Fibroblast of peridontal ligament (primary cell): ENCODE measurements at regions not wholly inside any gene's neighbourhood (a gene's known extent, or its start where the extent isn't known, plus 50 kb on each side); places are given as distances from the start of the nearest gene placed in this dataset.
"Not testable (repeated sequence)": the region's sequence is repeated elsewhere in the genome, so short reads cannot be mapped to it uniquely, and the experiment has no call there.

Source experiments
- DNase-seq: peaks from one replicate; pipeline ENCODE4 v3.0.0-alpha.2; 2010; ENCODE audit errors: extremely low read depth

DNA sequence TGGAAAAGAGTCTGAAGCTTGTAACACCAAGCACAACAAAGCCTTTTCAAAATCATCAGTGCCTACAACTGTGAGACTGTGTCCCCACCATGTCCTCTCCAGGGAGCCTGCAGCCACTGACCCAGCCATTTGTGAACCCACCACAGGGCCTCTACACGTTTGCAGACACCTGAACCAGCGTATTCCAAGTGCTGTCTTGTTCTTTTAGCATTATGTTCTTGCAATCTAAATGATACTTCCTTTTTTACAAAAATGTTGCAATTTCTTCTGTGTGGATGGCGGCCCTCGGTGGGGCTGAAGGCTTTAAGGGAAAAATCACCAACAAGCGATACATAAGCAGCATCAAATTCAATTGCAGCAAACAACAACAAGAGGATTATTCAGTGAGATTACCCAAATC, 403.2 kb upstream of the MGMT start:
- DNase-seq: no peak

DNA sequence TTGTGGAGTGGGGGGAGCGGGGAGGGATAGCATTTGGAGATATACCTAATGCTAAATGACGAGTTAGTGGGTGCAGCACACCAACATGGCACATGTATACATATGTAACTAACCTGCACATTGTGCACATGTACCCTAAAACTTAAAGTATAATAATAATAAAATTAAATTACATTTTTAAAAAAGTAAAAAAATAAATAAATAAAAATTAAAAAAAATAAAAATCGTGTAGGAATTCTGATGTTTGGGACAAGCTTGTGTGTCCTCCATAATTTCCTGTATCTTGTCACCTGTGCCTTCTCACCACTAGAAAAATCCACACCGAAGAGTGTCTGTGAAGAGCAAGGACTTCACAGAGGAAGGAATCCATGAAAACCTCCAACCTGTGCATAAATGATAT, 400.5 kb upstream of the MGMT start:
- DNase-seq: not testable (repeated sequence)

DNA sequence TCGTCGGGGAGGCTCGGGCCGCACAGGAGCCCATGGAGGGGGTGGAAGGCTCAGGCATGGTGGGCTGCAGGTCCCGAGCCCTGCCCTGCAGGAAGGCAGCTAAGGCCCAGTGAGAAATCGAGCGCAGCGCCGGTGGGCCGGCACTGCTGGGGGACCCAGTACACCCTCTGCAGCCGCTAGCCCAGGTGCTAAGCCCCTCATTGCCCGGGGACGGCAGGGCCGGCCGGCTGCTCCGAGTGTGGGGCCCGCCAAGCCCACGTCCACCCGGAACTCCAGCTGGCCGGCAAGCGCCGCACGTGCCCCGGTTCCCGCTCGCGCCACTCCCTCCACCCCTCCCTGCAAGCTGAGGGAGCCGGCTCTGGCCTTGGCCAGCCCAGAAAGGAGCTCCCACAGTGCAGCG, 395.6 kb upstream of the MGMT start:
- DNase-seq: not testable (repeated sequence)

DNA sequence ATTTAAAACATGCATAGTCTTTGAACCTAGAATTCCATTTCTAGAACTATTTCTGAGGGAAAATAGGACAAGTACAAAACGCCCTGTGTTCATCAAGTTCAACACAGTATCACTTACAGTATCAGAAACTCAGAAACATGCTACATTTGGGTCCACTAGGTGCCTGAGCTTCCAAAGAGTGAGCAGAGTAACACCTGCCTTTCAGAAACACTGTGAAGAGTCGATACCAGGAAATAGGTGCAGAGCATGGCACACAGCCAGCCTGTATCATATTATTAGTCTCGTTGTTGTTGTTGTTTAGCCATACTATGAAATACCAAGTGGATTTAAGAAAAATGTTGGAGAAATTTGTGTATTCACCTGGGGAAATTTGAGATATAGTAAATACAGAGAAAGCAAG, 392.1 kb upstream of the MGMT start:
- no peak for DNase-seq

DNA sequence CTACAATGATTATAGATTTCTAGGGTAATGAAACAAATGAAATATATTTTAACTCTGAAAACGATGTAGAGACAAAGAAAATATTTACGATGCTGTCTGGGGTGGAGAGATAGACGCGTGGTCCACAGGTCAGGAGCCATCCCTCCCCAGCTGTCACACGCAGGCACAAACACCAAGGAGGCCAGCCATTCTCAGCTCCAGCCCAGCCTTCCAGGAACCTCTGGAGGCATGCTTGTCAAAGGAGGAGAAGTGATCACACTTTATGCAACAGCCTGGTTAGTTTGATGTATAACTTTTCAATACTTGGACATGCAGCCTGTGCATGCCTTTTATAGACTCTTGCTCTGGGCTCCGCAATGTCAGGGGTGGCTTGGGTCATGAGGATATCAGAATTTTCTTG, 391.5 kb upstream of the MGMT start:
- DNase-seq: no peak

DNA sequence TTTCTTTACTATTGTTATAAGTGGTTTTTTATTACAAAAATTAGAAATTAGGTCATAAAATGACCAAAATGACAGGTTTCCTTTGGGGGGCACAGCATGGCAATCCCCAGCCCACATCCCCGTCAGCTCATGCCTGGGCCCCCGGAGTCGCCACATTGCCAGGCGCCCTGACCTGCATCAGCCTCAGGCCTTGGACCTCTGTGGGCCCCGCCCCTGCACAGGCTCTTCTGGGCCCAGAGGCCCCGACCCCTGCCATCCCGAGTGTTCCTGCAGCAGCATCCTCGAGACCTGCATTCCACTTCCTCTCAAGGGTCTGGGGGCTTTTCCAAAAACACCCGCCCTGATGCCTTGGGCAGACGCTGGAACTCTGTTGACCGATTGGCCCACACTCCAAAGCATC, 391.1 kb upstream of the MGMT start:
- DNase-seq: no peak

DNA sequence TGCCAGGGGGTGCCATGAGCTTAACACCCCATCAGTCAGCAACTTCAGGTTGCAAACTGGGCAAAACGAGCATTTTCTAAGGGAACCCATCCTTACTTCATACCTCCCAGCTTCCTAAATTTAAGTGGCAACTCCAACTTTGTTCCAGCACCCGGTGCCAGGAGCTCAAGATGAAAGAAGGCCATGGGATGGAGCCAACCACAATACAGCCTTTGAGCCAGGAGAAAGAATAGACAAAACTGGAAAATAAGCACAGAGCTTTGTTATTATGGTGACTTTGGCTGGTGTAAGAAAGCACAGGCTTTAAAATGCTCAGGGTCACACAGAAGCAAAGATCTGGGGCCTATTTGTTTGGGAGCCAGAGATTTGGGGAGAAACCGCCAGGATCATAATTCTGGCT, 388.7 kb upstream of the MGMT start:
- no peak for DNase-seq

DNA sequence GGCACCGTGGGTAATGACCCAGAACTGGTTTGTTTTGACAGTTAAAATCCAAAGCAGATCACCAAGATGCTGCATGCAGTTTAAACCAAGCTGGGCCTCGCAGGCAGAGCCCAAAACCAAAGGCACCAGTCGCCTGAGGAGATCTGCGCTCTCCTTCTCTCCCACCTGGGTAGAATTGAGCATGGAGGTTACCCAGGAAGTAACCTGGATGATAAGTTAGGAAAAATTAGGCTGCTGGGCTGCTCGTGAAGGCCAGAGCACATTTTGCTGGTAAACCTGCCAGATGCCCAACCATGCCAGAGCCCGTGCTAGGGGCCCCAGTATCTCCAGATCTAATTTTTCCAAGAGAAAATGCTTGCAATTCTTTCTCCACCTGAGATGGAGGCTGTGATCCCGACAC, 388.3 kb upstream of the MGMT start:
- no peak for DNase-seq

DNA sequence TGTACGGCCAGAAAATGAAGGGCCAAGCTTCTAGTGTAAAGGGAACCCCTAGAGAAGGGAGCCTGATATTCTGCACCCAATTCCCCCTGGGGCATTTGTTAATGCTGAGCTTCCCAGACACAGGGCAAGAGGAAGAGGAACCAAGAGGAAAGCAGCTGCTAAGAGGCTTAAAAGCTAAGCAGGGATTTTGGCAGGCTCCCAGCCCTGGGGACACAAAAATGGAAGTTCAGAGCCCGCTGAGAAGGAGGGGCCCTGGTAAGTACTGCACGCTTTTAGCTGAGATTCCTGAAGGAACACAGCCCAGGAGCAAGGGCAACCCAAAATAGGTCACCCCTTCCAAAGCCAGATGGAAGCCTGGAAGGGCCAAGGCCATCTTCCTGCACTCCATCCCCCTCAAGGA, 387.3 kb upstream of the MGMT start:
- DNase-seq: no peak

DNA sequence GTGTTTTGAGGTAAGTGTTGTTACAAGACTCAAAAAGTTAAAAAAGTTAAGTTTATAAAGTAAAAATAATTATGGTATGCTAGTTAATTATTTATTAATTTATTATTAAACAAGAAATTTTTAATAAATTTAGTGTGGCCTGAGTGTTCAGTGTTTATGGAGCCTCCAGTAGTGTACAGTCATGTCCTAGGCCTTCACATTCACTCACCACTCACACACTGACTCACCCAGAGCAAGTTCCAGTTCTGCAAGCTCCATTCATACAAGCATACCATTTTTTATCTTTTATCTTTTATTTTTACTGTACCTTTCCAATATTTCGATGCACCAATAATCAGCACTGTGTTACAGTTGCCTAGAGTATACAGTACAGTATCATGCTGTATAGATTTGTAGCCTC, 381.2 kb upstream of the MGMT start:
- DNase-seq: no peak

DNA sequence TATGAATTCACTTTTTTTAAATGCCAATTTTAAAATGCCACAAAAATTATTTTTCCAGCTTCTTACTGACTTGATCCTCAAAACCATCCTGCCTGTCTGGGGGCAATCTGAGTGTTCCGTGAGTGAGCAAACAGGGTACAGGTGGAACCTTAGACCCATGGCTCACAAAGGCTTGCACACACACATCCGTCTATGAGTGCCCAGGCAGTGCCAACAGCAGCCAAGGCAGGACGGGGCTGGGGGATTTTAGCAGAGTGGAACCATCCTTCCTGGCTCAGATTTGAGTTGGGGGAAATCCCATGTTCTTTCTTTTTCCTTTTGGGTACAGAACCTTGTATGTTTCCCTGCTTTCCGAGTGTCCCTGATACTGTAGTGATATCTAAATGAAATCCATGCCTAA, 377.7 kb upstream of the MGMT start:
- DNase-seq: no peak

DNA sequence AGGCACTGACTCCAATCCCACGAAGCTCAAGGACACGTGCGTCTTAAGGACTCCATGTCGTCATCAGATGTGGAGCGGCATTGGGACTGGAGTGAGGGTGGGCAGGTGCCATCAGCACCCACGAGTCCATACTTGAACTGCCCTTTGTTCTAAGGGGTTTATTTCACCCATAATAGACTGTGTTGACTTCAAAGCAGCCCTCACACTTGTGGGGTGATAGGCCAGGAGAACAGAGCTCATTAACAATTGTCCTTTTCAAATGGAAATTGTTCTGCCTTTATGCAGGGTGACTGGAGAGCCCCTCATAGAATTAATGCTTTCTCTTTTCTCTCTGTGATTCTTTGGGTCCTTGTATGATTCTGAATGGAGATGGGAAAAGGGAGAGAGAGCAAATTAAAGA, 376.9 kb upstream of the MGMT start:
- no peak for DNase-seq

DNA sequence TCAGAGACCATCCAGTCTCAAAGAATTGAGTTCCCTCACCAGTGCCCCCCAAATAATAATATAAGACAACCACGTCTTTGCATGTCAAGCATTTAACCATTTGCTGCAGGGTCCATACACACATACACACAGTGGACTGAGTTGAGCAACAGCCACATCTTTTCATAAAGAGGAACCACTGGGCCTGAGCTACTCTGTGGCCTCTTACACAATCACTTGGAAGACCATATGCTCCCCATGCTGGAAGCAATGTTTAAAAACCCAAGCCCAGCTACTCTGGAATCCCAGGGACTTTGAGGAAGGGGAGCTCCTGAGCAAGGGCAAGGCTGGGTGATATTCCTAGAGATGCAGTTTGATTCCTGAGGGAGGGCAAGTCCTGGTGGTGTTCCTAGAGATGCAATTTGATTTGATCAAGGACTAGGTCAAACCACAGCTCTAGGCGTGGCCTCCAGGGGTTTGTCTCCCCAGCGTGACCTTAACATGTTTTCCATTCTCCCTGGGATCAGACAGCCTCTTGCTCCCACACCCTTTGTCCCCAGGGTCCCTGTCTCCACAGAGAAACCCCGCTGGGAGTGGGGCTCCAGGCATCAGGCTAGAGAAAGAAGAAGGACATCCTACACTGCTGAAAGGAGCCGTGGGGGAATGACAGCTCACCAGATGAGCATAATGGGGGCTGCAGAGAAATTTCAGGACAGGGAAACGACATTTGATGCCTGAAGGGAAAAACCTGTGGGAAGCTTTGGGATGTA, 376.2 kb upstream of the MGMT start:
- no peak for DNase-seq

DNA sequence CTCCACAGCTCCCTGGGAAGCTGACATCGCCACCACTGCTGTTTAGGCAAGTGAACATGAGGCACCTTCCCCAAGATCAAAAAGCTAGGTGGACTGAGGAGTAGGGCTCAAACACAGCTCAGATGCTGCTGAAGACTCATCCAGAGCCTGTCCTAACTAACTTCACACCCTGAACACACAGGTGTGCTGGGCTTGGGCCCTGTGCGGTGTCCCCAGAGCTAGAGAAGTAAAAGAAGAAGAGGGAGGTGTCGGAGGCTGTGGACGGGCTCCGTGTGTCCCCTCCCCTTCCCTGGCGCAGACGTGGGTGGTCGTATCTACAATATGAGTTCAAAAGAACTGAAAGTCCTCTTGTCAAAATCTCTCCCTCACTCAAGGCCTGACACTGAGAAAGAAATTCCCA, 373.4 kb upstream of the MGMT start:
- no peak for DNase-seq

DNA sequence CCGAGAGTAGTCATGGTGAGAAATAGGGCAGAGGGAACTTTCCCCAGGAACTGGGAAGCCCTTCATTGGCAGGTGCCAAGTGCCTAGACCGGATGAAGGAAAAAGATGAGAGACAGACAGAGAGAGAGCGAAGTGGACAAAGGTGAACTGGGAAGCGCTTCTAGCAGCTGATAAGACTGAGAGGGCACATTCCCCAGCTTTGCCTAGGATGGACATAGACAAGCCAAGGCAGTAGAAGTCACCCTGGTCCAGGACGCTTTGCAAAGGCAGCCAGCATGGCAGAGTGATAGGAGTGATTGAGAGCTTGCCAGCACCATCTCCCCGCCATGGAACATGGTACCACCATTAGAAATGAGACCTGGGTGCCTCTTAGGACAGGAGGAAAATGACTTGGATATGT, 372.8 kb upstream of the MGMT start:
- DNase-seq: no peak

DNA sequence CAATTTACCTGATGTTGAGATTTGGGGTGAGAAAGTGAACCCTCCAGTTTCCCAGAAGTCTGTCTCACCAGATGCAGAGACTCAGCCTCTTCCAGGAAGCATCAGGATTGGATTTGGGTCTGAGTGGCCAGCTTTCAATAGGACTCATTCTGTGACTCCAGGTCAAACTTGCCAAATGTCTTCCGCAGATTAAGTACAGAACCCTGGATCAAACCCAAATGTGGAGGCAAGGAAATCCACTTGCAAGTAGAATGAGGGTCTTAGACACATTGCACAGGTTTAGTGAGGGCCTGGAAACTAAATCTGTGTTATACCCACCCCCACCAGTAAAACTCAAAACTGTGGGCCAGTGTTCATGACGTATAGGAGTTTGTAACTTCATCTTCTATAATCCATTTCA, 372.2 kb upstream of the MGMT start:
- no peak for DNase-seq

DNA sequence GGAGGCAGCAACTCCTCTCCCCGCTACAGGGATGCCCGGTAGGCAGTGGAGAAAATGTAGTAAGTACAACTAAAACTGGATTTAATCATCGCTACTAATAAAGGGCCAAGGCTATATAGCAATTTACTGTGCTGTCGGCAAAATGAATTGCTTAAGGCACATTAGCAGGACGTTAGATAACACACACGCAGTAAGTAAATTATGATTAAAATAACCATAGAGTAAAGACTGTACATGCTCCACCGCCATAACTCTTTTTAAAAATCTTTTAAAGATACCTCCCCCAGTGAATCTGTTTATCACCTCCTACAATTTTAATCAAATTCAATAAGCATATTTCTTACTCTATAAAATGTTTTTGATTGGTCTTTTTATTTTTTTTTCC, 371.4 kb upstream of the MGMT start:
- DNase-seq: no peak

DNA sequence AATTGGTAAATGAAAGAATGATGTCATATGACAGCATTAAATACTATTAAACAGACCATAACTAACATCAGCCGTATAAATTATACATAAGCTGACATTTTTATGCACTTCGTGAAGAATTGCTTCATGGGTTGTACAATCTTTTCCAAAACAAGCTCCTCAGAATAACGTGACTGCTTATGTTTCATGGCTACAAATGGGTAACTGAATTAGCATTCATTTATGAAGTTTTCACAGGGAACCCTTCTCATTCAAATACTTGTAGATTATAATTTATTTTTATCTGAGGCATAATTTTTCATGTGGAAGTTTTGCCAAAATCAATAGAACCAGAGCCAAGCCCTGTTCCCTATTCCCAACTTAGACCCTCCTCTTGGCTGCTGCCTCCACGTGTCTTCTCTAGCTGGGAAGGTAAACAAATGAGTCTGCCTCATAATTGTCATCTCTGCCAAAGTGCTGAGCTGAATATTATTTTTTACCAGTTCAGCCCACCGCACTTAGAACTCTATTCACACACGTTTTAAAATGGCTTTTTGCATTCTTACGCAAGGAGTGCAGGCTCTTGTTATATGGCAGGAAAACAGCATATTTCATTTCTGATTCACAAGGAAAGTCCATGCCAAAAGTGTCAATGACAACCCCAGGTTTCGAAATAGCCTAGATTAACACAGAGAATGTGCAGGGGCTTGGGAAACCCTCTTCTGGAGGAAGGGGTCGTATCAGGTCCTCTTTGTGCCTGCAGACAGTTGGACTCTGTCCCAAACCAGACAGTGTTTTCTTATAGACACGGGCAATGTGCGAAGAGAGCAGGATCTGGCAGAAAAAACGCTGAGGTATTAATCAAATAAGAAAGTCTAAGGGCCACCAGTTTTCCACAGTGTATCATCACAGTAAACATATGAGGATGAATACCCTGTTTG, 370.7 kb upstream of the MGMT start:
- peak; percentile 6 for DNase-seq

DNA sequence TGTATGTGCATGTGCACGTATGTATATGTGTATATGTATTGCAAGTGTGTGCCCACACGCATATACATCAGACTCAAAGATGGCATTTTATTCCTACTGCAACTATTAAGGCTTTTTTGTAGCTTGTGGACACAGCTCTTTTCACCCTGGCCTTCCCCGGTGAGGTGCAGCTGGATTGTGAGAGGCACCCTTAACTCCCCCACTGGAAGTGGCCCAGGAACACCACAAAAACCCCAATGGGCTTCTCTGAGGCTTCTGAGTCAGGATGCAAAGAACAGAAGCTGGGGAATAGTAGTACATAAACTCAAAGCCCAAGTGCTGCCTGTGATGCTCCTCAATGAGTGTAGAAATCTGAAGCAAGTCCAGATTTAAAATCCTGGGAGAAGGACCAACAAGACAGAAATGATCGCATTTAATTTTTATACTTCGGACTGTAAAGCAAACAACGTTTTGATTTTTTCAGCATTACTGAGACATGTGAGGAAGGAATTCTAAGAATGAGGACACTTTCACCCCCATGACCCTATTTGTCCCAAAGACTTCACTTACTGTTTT, 369.2 kb upstream of the MGMT start:
- DNase-seq: no peak

DNA sequence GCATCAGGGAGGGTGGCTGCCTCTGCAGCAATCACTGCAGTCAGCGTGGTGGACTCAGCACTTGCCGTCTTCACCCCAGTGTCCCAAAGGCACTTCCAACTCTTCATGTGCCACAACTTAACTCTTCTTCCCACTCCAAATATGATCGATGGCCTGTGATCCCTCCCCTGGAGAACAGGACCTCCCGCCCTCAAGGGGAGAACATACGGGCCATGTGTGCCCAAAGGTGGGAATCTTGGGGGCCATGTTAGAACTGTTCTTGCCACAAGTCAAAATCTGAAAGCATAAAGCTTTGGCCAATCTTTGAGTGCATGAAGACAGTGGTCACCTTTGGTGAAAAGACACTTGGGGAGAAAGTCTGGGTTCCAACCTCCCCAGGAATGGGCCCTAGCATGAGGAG, 368.5 kb upstream of the MGMT start:
- no peak for DNase-seq

DNA sequence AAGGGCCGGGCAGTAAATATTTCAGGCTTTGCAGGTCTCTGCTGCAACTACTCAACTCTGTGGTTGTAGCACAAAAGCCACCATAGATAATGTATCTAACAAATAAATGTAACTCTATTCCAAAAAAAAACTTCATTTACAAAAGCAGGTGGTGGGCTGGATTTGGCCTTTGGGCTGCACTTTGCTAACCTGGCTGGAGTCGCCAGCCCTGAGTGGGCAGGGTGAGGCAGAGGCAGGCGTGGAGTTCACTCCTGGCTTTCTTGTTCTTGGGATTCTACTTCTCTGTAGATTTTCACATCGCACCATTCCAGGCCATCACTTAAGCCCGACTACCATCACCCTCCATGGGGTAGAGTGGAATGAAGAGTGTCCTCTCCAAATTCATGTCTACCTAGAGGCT, 367.6 kb upstream of the MGMT start:
- DNase-seq: no peak

DNA sequence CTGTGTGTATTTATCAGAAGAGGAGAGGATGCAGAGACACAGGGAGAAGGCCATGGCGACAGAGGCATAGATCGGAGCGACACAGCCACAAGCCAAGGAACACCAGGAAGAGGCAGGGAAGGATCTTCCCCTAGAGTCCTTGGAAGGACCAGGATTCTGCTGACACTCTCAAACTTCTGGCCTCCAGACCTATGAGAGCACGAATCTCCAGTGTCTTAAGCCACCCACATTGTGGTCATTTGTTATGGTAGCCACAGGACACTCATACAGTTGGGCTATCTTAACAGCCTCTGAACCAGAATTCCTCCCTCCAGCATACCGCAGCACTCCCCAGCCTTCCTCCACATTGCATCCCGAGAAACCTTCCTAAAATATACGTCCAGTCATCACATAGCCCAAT, 367.0 kb upstream of the MGMT start:
- no peak for DNase-seq
